HepG2 (cell line): ENCODE measurements at regions not wholly inside any gene's neighbourhood (a gene's known extent, or its start where the extent isn't known, plus 50 kb on each side); places are given as distances from the start of the nearest gene placed in this dataset.

ENCODE experiments used
- ARID5B ChIP-seq: IDR thresholded peaks from 2 replicates; pipeline ENCODE4 v1.4.0; 2020; ENCODE audit warnings: mild to moderate bottlenecking, missing genetic modification reagents
- DRAP1 ChIP-seq: IDR thresholded peaks from 2 replicates; pipeline ENCODE4 v1.6.1; 2016; ENCODE audit warnings: missing genetic modification reagents, missing compliant biosample characterization
- FOXJ3 ChIP-seq: sonication (generic); formaldehyde crosslinking; IDR thresholded peaks from 2 replicates; pipeline ENCODE4 v1.4.0; 2020; ENCODE audit warnings: missing genetic modification reagents, mild to moderate bottlenecking, borderline replicate concordance
- GABPB1 ChIP-seq: IDR thresholded peaks from 2 replicates; pipeline ENCODE4 v1.6.1; 2016; ENCODE audit warnings: mild to moderate bottlenecking, missing genetic modification reagents, moderate library complexity, missing compliant biosample characterization
- KLF11 ChIP-seq: IDR thresholded peaks from 2 replicates; pipeline ENCODE4 v1.6.1; 2016; ENCODE audit warnings: missing compliant biosample characterization
- ONECUT2 ChIP-seq: sonication (generic); formaldehyde crosslinking; IDR thresholded peaks from 2 replicates; pipeline ENCODE4 v1.4.0; 2020; ENCODE audit warnings: missing genetic modification reagents
- RXRB ChIP-seq: IDR thresholded peaks from 2 replicates; pipeline ENCODE4 v1.6.1; 2016; ENCODE audit warnings: borderline replicate concordance, missing genetic modification reagents, missing compliant biosample characterization
- SMAD3 ChIP-seq: sonication (generic); formaldehyde crosslinking; IDR thresholded peaks from 2 replicates; pipeline ENCODE4 v1.4.0; 2020; ENCODE audit warnings: missing genetic modification reagents
- ZBTB43 ChIP-seq: sonication (generic); formaldehyde crosslinking; conservative IDR thresholded peaks from 2 replicates; pipeline ENCODE4 v1.4.0; 2020; ENCODE audit warnings: missing genetic modification reagents

- TF ChIP-seq KLF11 (0 out of 2 replicates have a peak, but pooled peaks have one; percentile 14), ONECUT2 (CRISPR knock-in tag) (peak; percentile 56; the same call in 1 of the 2 replicates), ARID5B (CRISPR knock-in tag) (peak; percentile 79), SMAD3 (CRISPR knock-in tag) (0 out of 2 replicates have a peak, but pooled peaks have one; percentile 37), DRAP1 (CRISPR knock-in tag) (no peak), ZBTB43 (CRISPR knock-in tag) (0 out of 2 replicates have a peak, but pooled peaks have one; percentile 15), FOXJ3 (CRISPR knock-in tag) (peak; percentile 43; the same call in 1 of the 2 replicates), GABPB1 (CRISPR knock-in tag) (peak; percentile 34; the same call in 1 of the 2 replicates), RXRB (CRISPR knock-in tag) (peak; percentile 64; the same call in 1 of the 2 replicates)
Observed at GRCh38 chr9:126151031-126151685, 175.5 kb upstream of the MVB12B start (continued).
